Renal cortical epithelial cell (primary cell): ENCODE measurements at regions not wholly inside any gene's neighbourhood (a gene's known extent, or its start where the extent isn't known, plus 50 kb on each side); places are given as distances from the start of the nearest gene placed in this dataset.

Experiments
- DNase-seq: peaks from one replicate; pipeline ENCODE4 v3.0.0-alpha.2; 2011; ENCODE audit warnings: low read depth

DNA sequence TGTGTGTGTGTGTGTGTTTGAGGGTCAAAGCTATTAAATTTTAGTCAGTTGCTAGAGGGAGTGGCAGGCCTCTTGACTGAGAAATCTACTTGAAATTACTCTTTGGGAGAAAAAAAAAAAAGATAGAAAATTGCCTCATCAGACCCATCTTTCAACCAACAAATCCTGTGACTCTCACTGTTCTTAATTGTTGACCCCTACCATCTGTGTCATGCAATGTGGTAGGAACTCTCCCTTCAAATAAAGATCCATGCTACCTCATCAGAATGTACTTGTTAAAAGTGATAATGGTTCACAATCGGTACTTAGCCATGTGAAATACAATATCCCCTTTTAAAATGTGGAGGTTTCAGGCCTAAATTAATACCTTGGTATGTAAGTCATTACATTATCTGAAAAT is 670.8 kb upstream of the FANCL start:
- DNase-seq: no peak

GRCh38 chr2:58908501-58909154 is 667.5 kb upstream of the FANCL start:
- DNase-seq: no peak

GRCh38 chr2:58907644-58908043 is 666.5 kb upstream of the FANCL start:
- DNase-seq: no peak

DNA sequence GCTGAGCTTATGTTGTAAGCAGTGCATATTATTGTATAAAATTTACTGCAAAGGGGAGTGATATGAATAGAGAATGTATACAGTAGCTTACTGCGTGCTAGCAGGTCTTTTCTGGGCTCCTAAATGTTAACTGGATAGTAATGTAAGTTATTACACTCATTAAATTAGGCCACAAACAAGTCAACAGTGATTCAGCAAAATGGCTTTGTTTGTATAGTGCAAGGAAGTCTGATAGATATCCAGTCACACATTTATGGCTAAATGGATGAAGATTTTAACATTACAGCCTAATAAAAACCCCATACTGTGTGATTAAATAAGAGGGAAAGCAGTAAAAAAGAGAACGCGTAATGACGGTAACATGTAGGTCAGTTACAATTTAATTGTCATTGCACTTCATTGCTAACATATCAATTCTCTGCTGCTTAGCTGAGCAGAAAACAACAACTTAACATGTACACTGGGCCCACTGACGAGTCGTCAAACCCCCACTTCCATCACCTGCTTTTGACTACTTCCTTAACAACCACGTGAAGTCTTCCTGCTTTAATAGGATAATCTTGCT is 665.0 kb upstream of the FANCL start:
- no peak for DNase-seq

DNA sequence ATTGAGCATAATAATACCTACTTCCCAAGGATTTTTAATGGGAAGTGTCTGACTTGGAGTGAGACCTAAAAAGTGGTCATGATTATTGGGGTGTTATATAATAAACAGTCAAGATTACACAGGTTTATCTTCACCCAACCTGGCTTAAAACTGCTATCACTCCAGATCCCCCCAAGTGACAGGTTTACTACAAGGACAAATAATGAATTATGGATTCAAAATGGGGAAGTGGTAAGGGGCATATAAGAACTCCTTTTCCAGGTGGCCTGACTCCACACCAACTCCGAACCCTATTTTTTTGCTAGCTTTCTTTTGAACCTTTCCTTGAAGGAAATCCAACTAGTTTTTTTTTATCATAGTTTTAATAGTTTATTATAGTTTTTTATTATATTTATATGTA is 663.0 kb upstream of the FANCL start:
- no peak for DNase-seq

DNA sequence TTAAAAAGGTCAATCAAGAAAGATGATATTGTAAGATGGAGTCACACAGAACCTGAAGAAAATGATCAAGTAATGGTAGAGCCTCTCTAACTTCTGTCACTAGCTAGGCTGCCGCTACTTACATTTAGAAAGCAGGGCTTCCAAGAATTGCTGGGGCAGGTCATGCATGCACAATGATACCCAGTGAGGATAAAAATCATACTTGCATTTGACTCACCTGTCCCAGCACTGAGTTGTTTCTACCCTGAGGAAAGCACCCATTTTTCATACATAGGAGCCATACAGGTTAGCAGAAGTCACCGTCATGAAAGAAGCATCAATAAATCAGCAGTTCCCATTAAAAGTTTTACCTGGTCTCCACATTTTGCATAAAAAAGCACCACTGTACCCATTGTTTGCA is 662.3 kb upstream of the FANCL start:
- no peak for DNase-seq

DNA sequence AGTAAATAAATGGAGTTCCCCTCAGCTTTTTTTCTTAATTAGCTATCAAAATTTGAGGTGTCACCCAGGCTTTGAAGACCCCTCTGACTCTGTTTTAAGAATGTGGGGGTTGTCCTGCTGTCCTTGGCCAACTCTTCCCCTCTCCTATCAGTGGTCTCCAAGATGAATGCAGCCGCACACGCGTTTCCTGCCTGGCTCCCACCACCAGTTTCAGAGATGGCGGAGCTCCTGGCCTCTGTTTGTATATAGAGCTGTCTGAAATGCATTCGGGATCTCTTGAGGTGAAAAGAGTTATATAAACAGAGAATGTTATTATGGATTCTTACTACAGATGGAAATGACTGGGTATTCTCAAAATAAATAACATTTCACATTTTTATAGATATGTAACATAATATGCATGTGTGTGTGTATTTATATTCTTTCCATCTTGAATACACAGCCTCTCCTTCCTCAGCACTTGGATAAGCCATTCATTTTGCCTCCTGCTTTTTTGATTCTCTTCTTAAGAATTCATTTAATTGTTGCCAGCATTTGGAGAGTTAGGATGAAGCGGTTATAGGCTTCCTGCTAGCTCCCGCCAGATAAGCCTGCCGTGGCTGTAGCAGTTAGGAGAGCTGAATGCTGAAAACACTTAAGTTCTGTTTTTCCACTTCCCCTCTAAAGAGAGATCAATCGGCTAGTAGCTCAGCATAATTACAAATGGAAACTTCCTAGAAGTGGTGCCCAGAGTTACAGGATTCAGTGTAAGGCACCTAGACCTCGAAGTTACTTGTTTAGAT is 659.3 kb upstream of the FANCL start:
- DNase-seq: no peak

DNA sequence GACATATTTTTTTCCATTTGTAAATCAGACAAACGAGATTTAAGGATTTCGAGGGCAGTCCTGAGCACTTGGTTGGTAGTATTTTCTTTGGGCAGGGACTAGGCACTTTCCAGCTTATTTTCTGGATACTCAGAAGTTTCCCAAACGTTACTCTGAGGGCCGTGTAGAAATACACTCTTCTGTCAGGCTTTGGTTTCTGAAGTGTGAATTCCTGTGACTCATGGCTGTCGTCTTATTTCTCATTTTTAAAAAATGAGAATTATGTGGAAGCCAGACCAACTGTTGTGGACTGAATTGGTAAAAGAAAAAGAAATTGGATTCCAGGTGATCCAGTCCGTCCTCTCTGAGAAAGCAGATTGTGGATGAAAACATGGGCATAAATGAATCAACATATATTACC is 658.6 kb upstream of the FANCL start:
- DNase-seq: no peak

DNA sequence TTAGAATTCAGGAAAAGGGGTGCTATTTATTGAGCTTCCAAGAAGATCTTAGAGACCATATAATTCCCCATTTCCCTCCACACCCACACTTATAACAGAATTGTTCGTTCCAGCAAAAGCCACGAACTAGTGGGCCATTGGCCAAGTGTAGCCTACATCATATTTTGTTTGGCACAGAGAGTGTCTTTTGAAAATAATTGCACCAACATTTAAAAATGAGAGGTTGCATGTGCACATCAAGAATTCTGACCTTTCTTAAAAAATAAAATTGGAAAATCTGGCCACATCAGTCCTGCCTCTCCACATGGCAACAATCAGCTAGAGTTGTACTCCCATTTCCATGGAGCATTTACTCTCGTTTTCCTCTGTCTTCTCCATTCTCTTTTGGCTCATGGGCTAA is 655.5 kb upstream of the FANCL start:
- DNase-seq: no peak

DNA sequence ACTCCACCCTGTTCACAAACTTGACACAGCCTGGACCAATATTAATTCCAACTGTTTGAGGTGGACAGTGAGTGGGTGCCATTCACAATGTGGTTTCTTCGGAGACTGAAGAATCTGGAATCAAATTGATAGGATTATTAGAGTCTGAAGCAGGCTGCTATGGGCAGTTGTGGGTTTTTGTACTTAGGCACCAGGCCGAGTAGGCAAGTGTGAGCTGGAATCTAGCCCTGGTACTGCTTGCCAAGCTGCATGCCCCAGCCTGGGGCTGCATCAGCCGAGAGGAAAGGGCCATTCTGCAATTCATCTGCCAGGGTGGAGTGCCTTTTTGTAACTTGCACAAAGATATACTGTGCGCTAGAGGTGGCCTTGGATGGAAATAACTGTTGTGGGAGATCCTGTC is 654.7 kb upstream of the FANCL start:
- DNase-seq: no peak

DNA sequence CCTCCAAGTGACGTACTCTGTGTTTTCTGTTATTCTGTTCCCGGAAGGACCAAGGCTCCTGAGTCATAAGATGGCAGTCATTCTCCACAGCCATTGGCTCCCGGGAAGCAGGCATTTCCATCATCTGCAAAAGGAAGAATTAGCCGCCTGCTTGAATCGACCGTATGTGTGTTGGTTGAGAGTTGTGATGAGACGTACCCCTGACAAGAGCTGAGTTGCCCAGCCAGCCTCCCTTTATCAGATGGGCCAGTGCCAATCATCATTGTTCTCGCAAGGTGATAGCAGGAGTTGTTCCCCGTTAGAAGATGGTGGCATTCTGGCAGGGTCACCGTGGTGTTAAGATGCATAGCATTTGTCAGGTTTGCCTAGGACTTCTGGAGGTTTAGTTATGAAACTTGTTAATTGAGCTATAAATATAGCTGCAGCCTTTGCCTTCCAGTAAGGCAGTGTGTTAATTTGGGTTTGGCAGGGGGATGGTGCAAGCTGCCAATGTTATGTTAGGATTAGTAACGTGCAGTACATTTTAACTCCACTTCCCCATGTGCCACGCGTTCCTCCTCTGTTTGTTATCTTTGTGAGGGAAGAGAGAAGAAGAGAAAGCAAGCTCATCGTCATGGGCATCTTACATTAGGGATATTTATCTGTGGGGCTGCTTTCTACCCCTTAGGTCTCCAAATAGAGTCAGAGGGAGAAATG is 652.7 kb upstream of the FANCL start:
- no peak for DNase-seq

DNA sequence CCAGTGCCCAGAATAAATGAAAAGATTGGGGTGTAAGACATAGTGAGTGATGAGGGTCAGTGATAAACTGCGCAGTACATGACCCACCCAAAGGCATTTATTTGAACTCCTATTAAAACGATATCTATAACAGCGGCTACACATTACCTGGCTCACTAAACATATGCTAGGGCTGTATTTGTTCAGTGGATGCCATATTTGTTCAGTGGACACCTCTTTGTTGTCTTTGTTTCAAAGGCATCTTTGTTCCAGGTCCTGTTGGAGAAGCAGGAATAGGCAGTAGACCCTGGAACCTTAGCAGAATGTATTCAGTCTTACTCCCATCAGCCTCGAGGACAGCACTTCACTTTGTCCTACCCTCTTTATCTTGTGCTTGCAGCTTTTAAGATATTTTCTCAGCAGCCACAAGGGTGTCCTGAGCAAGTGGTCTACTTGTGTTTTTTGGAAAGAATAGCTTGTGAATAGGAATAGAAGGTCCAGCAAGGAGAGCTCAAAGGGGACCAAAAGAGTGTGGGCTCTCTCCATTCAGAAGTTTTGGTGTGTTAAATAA is 650.8 kb upstream of the FANCL start:
- no peak for DNase-seq

- DNase-seq: no peak
Observed at GRCh38 chr2:58890865-58891525, 649.9 kb upstream of the FANCL start.

DNA sequence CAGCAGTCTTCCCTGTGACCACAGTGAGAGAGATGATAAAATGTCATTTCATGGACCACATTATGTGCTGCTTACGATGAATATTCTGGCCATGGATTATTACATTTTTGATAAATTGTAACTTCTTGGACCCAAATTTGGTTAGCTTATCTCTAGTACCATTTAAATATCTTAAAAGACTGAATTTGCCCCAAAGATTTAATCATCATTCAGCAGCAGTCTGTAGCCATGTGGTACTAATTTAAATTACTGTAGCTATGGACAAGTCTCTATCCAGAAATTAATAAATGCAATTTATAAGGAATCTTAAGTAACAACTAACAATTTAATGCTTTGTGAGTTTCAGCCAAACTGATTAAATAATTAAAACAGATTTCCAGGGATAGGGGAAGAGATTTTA is 644.9 kb upstream of the FANCL start:
- no peak for DNase-seq

DNA sequence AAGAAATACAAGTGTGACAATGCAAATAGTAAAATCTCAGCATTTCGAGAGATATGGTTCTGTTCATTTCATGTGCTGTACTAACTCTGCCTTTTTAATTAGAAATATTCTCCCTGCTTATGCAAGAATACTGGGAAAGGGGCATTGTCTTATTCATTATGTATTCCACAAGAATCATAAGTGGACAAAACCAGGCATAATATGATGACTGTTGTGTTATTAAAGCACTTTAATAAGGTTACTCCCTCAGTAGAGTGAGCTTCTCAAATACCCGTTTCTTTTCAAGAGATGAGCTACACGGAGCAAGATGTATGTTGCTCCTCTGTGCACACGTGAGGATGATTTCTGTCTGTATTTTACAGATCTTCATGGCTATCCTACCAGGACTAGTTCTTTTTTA is 638.7 kb upstream of the FANCL start:
- DNase-seq: no peak

DNA sequence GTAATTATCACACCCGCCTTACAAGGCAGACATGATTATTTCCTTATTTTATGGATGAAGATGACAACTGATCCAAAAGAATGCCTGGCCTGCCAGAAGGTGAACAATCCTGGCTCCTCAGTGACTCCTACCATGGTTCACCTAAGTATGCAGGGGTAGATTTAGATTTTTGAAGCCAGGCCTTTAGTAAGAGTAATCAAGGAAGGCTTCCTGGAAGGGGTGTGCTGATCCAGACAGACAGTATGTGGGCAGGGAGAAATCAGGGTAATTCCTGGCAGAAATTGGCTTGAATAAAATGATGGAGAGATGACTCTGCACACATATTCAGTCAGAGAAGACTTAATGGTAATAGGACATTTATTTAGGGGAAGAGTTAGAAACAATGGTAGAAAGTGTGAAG is 637.7 kb upstream of the FANCL start:
- DNase-seq: no peak

DNA sequence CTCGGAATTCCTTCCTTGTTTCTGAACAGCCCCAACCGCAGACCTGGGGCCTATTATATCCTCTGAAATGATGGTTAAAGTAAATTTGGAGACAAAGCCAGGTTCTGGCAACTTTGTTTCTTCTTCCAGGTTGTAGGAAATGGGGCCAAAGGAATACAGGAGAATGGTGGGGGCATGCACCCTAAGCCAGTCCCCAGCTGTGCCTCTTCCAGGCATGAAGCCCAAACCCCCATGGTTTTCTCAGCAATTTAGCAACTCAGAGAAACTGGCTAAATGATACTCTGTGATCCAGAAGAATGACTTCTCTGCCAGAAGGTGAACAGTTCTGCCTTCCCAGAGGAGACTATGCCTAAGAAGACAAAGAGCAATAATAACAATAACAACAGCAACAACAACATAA is 635.0 kb upstream of the FANCL start:
- DNase-seq: no peak

- DNase-seq: no peak
Observed at GRCh38 chr2:58875436-58875835, 634.3 kb upstream of the FANCL start.

DNA sequence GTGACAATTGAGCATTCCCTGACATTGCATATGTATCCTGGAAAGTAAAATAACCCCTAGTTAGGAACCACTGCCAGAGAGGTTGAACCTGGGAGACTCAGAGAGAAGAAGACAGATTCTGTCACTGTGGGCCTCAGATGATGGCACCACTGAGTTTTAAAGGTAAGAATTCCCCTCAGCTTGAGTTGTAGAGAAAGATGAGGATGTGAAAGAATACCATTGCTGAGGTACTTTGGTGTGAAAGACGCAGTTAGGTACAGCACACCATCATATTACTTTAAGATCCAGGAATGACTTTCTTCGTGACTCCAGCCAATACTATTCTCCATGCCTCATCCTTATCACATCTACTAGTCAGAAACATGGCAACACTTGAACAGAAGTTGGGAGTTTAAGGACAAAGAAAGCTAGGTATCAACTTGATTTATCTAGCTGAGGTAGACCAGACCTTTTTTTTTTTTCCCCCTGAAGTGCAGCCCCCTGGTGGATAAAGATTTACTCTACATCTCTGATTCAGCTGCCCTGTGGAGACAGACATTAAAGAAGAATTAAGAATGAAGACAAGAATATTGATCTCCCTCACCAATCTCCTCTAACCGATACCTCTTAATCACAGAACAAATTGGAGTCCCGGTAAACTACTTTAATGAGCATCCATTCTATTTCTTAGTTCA is 630.5 kb upstream of the FANCL start:
- no peak for DNase-seq

DNA sequence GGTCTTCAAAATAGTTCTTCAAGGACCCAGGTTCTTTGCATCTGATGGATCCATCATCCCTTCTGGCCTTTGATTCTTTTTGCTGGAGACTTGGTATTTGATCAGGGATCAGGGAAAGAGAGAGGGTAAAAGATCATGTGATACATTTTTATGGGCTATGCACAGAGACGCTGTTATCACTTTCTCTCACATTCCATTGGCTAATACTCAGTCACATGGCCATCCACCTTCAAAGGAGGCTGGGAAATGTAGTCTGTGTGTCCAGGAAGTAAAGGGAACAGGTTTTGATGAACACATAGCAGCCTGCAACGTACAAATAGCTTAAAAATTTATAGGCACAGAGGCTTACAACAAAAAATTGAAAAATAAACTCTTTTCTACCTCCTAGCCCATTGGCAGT is 629.6 kb upstream of the FANCL start:
- no peak for DNase-seq

DNA sequence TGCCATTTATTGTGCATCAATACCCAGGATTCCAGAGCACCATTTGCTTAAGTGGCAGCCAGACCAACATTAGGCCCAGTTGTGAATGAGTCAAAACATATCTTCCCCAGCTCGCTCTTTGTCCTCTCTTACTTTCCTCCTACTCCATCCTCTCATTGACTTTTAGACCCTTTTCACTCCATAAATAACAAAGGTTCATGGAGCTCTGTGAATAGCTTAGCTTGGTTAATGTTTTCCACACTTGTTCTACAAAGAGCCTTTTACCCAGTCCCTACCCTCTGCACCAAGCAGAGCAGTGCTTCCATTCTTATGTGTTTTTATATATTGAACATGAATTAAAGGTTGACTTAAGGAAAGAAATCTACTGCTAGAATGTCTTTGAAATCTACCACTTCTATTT is 625.8 kb upstream of the FANCL start:
- no peak for DNase-seq
